Suprapubic skin (tissue), 4 donors: ENCODE measurements at regions not wholly inside any gene's neighbourhood (a gene's known extent, or its start where the extent isn't known, plus 50 kb on each side); places are given as distances from the start of the nearest gene placed in this dataset.

ENCODE experiments used
- CTCF ChIP-seq, 2 donors: fragments of 200-600 bp in 1 of 2; fragments of 450-650 bp in 1 of 2; sonication (generic) in 1 of 2; IDR thresholded peaks; one replicate each; pipeline ENCODE4 v1.5.1; 2016 to 2019; ENCODE audit warnings: antibody characterized with exemption in 2 of 2, mild to moderate bottlenecking in 1 of 2, moderate library complexity in 1 of 2
- EP300 ChIP-seq: sonication (generic); formaldehyde crosslinking; IDR thresholded peaks from one replicate; pipeline ENCODE4 v1.6.1; 2017; ENCODE audit warnings: antibody characterized with exemption
- POLR2A ChIP-seq, 2 donors: fragments of 450-650 bp; IDR thresholded peaks; one replicate each; pipeline ENCODE4 v1.6.1; 2017; ENCODE audit warnings: antibody characterized with exemption in 2 of 2, mild to moderate bottlenecking in 2 of 2, moderate library complexity in 2 of 2
- POLR2AphosphoS5 ChIP-seq, 3 donors: sonication (generic); formaldehyde crosslinking; IDR thresholded peaks; one replicate each; pipeline ENCODE4 v1.6.1; 2017; ENCODE audit warnings: antibody characterized with exemption in 3 of 3

GRCh38 chr1:222048094-222048595 is 306.3 kb upstream of the DUSP10 start:
- TF ChIP-seq POLR2A (IDR thresholded peaks at IDR 0.05), result no peak
- no peak for TF ChIP-seq POLR2AphosphoS5 (IDR thresholded peaks at IDR 0.05)
- no peak for TF ChIP-seq CTCF (IDR thresholded peaks at IDR 0.05)
- TF ChIP-seq EP300, result no peak
